HG02884 (cell line): ENCODE measurements at regions not wholly inside any gene's neighbourhood (a gene's known extent, or its start where the extent isn't known, plus 50 kb on each side); places are given as distances from the start of the nearest gene placed in this dataset.

Source experiments
- ATAC-seq: cut with Tn5 transposase; IDR thresholded peaks from one replicate; pipeline ENCODE4 v1.9.1; 2021; ENCODE audit warnings: mild to moderate bottlenecking, moderate library complexity; ENCODE audit not compliant: unreplicated experiment

DNA sequence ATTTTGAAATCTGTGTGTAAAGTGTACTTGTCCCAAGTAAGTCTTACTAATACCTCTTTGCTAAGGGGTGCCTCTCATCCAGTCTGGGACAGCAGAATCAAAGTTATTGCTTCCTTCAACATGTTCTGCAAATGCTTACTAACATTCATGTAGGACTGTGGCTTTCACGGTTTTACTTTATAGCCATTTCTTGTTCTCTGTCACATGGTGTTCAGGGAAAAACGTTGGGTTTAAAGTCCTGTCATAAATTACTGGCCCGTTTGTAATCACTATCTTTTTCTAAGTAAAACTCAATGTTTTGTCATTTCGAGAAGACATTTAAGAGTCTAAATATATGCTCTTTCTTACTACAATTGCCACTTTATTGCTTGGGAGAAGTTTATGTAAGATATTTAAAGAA lies 321.1 kb downstream of the STIM2 start:
- ATAC-seq = no peak

- no peak for ATAC-seq
Observed at GRCh38 chr4:27182211-27182610, 321.6 kb downstream of the STIM2 start.

DNA sequence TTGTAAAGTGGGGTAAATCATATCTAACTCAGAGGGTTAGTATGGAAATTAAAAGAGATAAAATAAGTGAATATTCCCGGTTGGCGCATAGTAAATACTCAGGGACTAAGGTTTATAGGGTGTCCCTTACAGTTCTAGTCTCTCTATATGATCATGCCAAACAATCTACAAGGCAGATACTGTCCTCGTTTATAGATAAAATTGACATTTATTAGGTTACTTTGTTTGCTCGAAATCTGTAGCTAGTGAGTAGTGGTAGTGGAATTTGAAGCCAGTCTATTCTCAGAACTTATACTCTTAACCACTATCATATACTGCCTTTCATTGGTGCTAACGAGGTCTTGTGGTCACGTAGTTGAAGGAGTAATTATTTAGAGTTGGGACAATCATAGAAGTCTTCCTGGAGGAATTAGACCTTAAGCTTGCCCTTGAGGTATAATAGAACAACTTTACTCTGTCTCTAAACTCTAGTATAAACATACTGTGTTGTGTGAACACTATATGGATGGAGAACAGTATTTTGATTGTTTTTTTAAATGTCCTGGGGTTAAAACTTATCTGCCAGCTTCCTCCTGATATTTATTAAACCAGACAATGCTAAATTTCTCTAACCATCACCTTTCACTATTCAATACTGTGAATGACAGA lies 324.0 kb downstream of the STIM2 start:
- no peak for ATAC-seq

DNA sequence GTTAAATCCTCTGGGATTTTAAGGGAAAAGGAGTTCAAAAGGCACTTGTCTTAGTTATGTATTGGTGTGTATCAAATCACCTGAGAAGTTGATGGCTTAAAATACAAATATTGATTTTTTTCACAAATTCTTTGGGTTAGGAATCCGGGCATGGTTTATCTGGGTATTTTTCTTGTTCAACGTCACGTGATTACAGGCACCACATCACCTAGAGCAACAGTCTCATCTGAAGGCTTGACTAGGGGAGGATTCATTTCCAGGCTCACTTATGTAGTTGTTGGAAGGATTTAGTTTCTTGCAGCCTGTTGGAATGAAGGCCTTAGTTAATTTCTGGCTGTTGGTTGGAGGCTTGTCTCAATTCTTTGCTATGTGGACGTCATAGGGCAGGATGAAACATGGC lies 326.1 kb downstream of the STIM2 start:
- ATAC-seq = no peak

GRCh38 chr4:27187786-27188185 lies 327.1 kb downstream of the STIM2 start:
- ATAC-seq = no peak

- no peak for ATAC-seq
Observed at GRCh38 chr4:27189683-27190082, 329.0 kb downstream of the STIM2 start.

- no peak for ATAC-seq
Observed at GRCh38 chr4:27191592-27191991, 331.0 kb downstream of the STIM2 start.

- no peak for ATAC-seq
Observed at GRCh38 chr4:27194599-27195176, 334.0 kb downstream of the STIM2 start.

DNA sequence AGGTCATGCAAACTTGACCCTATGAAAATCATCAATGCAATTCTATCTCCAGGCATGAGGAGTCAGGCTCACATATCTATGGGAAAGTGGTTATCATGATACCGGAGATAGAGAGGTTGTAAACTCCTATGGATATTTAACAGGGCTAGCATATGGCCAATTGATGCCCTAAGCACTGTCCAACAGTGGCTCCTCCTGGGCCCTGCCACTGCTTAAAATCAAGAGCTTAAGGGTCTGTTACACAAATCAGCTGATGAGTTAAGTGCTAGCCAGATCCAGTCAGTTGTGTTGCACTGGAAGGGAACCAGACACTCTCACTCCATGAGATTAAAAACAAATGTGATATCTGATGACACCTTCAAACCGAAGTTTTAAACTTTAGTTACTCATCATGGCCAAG lies 337.6 kb downstream of the STIM2 start:
- ATAC-seq = no peak

GRCh38 chr4:27198971-27199370 lies 338.3 kb downstream of the STIM2 start:
- no peak for ATAC-seq

GRCh38 chr4:27206009-27206408 lies 345.4 kb downstream of the STIM2 start:
- no peak for ATAC-seq

DNA sequence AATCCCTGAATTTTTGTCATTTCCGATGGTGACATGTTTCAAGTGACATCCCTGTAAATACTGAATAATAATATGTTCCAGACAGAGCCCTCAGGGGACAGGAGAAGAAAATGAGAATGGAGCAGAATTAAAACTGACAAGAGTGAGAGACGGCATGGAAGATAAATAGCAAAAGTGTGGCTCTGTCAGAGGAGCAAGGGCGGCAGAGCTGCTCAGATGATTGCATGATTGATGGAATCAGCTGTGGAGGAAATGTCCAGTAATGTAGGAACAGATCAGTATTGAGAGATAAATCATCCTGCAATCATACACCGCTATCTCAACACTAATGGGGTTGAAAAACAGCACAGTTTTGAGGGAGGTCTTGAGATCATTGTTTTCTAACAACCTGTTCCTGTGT lies 350.3 kb downstream of the STIM2 start:
- ATAC-seq = no peak

DNA sequence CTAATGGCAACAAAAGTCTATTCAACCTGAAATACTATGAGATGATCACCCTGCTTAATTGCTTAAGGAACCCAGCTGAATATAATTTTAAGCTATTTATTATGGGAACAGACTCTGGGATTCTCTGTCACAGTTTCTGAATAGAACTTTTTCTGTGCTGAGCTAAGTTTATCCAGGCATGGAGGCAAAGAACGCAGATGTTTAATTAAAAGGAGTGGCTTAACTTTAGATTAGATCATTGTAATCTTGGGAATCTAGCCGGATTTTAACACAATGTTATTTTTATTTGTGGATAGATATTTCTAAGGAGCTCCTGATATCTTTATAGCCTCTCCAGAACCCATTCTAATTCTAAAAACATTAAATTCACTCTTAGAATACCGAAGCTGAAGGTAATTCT lies 353.4 kb downstream of the STIM2 start:
- no peak for ATAC-seq

DNA sequence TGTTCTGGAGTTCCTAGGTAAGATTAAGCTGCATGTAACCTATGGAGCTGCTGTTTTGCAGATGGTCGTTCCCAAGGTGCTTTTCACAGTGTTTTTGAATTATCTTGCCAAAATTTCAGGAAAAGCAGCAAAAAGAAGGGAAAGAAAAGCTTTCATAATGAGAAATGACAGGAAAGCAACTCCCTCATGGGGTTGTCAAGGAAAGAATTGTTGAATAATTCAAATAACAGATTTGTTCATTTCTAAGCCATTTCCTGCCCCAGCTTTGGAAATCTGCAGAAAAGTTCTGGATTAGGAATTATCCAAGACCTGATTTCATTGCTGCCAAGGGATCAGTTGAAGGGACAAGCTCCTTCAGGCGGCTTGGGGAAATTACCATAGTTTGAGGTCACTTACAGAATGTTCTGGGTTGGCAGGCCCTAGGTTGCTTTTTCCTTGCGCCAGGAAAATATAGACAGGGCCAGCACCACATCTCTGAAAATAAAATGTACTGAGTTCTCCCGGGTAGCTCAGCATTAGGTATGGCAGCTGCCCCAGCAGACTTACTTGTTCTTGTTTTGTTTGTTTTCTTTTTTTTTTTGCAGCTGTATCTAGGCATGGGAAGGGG lies 354.7 kb downstream of the STIM2 start:
- no peak for ATAC-seq

GRCh38 chr4:27217261-27217769 lies 356.7 kb downstream of the STIM2 start:
- no peak for ATAC-seq

DNA sequence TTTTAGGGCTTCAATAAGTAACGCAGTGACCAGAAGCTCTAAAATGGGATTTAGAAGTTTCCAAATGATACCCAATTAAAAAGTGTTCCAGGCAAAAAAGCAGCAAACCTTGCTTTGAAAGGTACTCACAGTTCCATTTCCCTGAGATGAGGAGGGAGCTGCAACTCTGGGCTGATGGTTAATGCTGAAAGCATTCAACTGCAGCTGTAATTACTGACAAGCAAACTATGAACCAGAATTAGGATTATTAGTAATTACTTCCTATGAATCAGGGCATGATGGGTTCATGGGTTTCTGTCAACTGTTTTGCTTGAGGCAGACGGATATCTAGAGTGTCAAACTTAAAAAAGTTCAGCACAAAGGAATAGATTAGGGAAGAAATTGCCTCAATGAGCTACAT lies 357.4 kb downstream of the STIM2 start:
- no peak for ATAC-seq

- ATAC-seq = no peak
Observed at GRCh38 chr4:27223326-27223725, 362.7 kb downstream of the STIM2 start.

- ATAC-seq = no peak
Observed at GRCh38 chr4:27233531-27233930, 372.9 kb downstream of the STIM2 start.

DNA sequence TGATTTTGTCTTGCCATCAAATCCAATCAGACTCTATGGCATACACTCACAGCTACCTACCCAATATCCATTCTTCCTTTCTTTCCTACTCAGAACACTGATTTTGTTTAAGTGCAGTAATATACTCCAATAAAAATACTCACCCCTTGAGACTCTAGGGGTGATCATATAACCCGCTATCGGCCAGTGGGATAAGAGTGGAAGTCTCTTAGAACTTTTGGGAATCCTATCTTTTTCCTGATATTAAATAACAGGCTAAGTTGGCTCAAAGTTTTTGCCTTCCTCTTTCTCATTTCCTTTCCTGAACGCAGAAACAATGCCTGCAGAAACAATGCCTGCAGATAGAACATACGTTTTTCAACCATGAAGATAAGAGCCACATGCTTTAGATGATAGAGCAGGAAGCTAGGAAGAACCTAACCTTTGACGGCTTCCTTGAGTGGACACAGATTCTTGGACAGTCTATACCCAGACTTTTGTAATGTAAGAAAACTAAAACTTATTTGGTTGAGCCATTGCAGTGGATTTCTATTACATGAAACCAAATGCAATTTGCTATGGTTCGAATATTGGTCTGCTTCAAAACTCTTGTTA lies 373.8 kb downstream of the STIM2 start:
- no peak for ATAC-seq

DNA sequence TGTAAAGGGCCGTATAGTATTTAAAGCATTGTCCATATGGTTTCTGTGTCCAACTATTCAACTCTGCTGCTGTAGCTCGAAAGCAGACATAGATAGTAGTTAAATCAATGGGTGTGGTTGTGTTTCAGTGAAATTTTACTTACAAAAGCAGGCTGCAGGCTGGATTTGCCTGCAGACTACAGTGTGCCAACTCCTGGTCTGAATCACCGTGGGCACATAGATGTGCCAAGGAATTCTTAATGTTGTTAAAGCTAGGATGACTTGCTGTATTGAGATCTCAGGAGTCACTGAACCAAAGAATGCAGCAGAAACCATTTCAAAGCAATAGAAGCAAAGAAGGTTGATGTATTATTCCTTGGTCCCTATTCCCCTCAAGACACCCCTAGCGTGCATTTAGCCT lies 379.0 kb downstream of the STIM2 start:
- no peak for ATAC-seq

- ATAC-seq = no peak
Observed at GRCh38 chr4:27242217-27242616, 381.6 kb downstream of the STIM2 start.

- ATAC-seq = no peak
Observed at GRCh38 chr4:27245216-27245615, 384.6 kb downstream of the STIM2 start.
